H1 (cell line): ENCODE measurements at regions not wholly inside any gene's neighbourhood (a gene's known extent, or its start where the extent isn't known, plus 50 kb on each side); places are given as distances from the start of the nearest gene placed in this dataset.

Source experiments
- SAP30 ChIP-seq: fragments of 300-600 bp; sonication (generic); IDR thresholded peaks from 2 replicates; pipeline ENCODE4 v1.7.1; 2012; ENCODE audit warnings: low read length, moderate library complexity, mild to moderate bottlenecking, inconsistent platforms; ENCODE audit not compliant: insufficient read depth, insufficient replicate concordance
- SIRT6 ChIP-seq: IDR thresholded peaks from one replicate; pipeline ENCODE4 v1.7.1; 2012; ENCODE audit warnings: low read length, inconsistent platforms
- TF ChIP-seq, protein P1 (sequence below): fragments of 300-600 bp; sonication (generic); IDR thresholded peaks from 2 replicates; pipeline ENCODE4 v1.7.1; 2012; ENCODE audit warnings: low read length, moderate library complexity, mild to moderate bottlenecking, inconsistent platforms; ENCODE audit not compliant: insufficient replicate concordance

DNA sequence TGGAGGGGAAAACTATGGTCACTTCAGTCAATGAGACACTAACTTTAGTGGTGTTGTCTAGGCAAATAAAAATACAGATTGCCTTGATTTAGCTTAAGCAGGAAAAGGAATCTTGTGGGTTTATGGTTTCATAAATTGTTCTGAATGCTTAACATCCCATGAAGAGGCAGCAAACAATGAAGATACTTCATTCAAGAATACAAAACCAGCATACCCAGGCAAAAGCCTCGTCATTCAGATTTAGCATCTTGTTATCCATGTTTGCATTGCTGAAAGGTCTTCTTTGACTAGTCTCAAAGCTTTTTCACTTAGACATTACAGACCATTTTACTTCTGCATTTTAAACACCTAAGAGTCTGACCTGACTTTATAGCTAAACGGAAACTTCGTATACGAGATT, 272.7 kb upstream of the FSHR start (continued):
- TF ChIP-seq, protein P1, sequence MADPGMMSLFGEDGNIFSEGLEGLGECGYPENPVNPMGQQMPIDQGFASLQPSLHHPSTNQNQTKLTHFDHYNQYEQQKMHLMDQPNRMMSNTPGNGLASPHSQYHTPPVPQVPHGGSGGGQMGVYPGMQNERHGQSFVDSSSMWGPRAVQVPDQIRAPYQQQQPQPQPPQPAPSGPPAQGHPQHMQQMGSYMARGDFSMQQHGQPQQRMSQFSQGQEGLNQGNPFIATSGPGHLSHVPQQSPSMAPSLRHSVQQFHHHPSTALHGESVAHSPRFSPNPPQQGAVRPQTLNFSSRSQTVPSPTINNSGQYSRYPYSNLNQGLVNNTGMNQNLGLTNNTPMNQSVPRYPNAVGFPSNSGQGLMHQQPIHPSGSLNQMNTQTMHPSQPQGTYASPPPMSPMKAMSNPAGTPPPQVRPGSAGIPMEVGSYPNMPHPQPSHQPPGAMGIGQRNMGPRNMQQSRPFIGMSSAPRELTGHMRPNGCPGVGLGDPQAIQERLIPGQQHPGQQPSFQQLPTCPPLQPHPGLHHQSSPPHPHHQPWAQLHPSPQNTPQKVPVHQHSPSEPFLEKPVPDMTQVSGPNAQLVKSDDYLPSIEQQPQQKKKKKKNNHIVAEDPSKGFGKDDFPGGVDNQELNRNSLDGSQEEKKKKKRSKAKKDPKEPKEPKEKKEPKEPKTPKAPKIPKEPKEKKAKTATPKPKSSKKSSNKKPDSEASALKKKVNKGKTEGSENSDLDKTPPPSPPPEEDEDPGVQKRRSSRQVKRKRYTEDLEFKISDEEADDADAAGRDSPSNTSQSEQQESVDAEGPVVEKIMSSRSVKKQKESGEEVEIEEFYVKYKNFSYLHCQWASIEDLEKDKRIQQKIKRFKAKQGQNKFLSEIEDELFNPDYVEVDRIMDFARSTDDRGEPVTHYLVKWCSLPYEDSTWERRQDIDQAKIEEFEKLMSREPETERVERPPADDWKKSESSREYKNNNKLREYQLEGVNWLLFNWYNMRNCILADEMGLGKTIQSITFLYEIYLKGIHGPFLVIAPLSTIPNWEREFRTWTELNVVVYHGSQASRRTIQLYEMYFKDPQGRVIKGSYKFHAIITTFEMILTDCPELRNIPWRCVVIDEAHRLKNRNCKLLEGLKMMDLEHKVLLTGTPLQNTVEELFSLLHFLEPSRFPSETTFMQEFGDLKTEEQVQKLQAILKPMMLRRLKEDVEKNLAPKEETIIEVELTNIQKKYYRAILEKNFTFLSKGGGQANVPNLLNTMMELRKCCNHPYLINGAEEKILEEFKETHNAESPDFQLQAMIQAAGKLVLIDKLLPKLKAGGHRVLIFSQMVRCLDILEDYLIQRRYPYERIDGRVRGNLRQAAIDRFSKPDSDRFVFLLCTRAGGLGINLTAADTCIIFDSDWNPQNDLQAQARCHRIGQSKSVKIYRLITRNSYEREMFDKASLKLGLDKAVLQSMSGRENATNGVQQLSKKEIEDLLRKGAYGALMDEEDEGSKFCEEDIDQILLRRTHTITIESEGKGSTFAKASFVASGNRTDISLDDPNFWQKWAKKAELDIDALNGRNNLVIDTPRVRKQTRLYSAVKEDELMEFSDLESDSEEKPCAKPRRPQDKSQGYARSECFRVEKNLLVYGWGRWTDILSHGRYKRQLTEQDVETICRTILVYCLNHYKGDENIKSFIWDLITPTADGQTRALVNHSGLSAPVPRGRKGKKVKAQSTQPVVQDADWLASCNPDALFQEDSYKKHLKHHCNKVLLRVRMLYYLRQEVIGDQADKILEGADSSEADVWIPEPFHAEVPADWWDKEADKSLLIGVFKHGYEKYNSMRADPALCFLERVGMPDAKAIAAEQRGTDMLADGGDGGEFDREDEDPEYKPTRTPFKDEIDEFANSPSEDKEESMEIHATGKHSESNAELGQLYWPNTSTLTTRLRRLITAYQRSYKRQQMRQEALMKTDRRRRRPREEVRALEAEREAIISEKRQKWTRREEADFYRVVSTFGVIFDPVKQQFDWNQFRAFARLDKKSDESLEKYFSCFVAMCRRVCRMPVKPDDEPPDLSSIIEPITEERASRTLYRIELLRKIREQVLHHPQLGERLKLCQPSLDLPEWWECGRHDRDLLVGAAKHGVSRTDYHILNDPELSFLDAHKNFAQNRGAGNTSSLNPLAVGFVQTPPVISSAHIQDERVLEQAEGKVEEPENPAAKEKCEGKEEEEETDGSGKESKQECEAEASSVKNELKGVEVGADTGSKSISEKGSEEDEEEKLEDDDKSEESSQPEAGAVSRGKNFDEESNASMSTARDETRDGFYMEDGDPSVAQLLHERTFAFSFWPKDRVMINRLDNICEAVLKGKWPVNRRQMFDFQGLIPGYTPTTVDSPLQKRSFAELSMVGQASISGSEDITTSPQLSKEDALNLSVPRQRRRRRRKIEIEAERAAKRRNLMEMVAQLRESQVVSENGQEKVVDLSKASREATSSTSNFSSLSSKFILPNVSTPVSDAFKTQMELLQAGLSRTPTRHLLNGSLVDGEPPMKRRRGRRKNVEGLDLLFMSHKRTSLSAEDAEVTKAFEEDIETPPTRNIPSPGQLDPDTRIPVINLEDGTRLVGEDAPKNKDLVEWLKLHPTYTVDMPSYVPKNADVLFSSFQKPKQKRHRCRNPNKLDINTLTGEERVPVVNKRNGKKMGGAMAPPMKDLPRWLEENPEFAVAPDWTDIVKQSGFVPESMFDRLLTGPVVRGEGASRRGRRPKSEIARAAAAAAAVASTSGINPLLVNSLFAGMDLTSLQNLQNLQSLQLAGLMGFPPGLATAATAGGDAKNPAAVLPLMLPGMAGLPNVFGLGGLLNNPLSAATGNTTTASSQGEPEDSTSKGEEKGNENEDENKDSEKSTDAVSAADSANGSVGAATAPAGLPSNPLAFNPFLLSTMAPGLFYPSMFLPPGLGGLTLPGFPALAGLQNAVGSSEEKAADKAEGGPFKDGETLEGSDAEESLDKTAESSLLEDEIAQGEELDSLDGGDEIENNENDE: no peak
- TF ChIP-seq SIRT6 (no peak), SAP30 (no peak)
